LoVo (cell line): ENCODE measurements at regions not wholly inside any gene's neighbourhood (a gene's known extent, or its start where the extent isn't known, plus 50 kb on each side); places are given as distances from the start of the nearest gene placed in this dataset.
A peak's percentile ranks its signal among the peaks of the same experiment; 100 is the strongest.
"Not testable (repeated sequence)": the region's sequence is repeated elsewhere in the genome, so short reads cannot be mapped to it uniquely, and the experiment has no call there.

ENCODE experiments used
- DNase-seq: peaks from one replicate; pipeline ENCODE4 v3.0.0-alpha.2; 2016; ENCODE audit warnings: low spot score

GRCh38 chr17:64800987-64801386, 118.3 kb downstream of the LRRC37A3 start:
- not testable (repeated sequence) for DNase-seq

DNA sequence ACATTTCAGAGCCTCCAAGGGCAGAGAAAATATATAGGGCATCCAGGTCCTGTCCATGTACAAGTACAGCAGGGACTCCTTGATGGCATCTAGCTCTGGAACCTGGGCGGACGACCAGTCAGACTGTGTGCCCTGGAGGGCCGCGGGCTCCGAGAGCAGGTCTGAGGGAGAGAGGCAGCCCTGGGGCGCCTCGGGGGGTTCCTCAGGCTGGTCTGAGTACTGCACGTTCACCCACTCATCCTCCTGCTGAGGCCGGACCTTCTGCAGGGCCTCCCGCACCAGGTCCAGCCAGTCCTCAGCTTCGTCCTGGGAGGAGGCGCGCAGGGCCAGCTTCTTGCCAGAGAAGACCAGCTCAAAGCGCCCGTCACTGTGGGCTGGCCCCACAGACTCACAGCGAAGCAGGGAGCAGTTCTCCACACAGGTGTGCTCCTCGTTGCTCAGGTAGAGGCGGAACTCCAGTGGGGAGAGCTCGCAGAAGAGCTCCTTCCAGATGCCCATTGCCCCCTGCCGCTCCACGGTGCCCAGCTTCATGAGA, 118.8 kb downstream of the LRRC37A3 start:
- not testable (repeated sequence) for DNase-seq

DNA sequence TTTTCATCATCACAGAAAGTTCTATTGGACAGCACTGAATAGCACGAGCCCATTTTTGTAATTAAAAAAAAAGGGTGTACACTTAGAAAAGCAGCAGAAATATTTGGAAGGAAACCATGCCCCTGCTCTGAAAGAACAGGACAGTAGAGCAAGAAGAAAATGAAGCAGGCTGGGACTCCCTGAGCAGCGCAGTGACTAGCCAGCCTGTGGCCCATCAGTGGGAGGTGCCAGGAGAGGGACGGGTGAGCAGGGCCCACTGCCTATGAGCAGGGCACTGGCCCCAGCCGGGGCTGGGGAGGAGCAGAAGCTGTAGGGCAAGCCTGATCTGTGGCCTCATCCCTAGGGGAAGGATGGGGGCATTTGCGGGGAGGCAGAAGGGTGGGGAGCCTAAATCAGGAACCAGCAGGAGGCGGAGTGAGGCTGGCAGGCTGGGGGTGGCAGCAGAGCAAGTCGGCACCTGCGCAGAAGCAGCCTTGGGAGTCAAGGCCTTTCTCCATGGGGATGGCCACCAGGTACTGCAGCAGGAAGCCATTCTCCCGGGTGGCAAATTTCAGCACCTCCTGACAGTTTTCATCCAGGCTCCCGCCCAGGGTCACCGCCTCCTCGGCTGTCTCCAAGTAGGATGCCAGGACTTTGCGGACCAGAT, 119.6 kb downstream of the LRRC37A3 start:
- DNase-seq: not testable (repeated sequence)

DNA sequence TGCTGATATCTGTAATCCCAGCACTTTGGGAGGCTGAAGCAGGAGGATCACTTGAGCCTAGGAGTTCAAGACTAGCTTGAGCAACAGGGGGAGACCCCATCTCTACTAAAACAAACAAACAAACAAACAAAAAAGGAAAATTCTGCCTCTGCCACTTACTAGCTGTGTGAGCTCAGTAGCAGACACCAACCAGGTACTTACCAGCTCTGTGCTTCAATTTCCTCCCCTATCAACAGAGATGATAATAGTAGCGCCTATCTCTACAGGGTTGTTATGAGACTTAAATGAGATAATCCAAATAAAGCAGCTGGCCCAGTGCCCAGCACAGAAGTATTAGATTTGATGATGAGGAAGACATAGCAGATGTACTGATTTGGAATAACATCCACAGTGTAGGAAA, 120.3 kb downstream of the LRRC37A3 start:
- DNase-seq: not testable (repeated sequence)

GRCh38 chr17:64798489-64798790, 120.8 kb downstream of the LRRC37A3 start:
- not testable (repeated sequence) for DNase-seq

DNA sequence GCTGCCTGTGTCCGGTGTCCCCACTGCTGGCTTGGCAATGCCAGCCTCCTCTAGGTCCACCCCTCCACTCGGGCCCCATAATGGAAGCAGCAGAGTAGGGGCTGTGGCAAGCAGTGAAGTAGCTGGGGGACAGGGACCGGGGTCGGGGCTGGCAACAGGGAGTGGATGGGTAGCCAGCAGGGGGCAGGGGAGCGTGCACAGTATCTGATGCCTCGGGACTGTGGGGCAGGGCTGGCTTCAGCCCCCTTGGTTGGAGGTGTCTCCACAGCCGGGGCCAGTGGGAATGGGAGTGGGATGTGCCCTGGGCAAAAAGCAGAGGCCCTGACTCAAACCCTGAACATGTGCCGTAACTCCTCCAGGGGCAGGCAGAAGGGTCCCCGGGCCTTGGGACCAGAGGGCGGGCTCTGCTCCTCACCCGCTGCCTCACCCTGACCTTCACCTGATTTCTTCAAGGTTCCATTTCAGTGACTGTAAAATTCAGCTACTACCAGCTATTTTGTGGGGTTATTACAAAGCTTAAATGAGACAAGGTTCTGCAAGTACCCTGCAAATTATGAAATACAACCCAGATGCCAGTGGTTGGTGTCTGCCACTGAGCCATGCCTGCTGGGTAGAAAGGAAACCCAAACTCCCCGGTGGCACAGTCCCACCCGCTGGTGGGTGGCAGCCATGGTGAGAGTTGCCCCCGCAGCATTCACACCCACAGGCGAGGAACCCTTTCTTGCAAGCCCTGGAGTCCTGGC, 121.4 kb downstream of the LRRC37A3 start:
- DNase-seq: not testable (repeated sequence)

DNA sequence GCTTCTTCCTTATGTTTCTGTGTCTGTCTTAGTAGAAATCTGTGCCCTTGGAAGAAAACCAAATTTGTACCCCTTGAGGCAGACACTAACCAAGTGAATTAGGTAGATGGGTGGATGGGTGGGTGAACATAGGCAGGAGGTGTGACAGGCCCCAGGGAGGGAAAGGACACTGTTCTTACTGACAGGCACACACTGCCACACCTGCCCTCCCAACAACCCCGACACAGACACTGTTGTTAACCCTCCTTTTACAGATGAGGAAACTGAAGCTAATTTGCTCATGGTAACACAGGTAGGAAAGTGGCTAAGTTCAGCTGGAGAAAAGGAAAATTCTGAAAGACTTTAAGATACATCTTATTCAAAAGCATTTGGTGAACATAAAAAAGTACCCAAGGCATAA, 123.9 kb downstream of the LRRC37A3 start:
- DNase-seq: not testable (repeated sequence)

GRCh38 chr17:64794548-64795274, 124.6 kb downstream of the LRRC37A3 start:
- DNase-seq: peak; percentile 57

- not testable (repeated sequence) for DNase-seq
Observed at GRCh38 chr17:64794113-64794512, 125.2 kb downstream of the LRRC37A3 start.

DNA sequence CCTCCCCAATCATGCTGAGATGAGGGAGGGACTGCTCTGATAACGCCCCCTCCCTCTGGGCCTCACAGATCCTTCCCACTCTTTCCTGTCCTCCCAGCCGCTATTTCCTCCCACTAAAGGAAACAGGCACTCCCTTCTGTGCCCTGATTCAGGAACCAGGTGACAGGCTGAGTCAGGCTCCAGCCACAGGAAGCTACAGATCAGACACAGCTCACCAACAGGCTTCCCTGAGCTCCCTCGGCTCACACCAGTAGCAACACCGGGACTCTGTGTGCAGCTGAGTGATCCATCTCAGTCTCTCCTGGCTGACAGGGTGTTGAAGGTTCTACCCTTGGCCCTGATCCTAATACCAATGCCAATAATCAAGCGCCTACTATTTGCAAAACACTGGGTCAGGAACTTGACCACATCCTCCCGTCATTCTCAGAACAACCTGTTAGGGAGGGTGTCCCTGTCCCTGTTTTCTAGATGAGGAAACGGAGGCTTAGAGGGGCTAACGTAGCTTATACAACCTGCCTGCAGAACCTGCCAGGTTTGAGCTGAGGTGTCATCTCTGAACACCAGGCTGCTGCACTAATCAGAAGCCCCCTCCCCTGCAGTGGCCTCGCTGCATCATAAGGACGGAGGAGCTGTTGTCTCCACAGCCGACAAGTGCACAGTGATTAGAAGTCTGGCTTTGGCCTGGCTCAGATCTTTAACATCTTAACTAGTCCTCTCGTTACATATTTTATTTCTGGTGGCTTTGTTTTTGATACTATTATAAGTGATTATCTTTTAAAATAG, 126.3 kb downstream of the LRRC37A3 start:
- not testable (repeated sequence) for DNase-seq

- DNase-seq: not testable (repeated sequence)
Observed at GRCh38 chr17:64792276-64792675, 127.0 kb downstream of the LRRC37A3 start.

GRCh38 chr17:64791691-64792090, 127.6 kb downstream of the LRRC37A3 start:
- DNase-seq: not testable (repeated sequence)

DNA sequence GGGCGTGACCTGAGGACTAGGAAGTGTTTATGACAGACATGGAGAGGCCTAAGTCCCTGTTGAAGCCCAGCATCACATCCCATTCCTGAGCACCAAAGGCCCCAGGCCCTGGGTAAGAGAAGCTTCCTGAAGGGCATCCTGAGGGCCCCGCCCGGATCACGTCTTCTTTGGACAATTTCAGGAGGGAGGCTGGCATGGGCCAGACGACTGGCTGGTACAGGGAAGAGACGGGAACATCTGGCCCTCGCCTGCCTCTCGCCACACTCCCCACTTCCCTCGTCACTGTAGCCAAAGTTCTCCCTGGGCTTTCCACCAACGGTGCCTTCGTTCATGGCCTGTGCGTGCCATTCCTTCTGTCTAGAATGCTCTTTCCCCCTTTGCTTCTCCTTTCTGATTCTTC, 128.1 kb downstream of the LRRC37A3 start:
- DNase-seq: not testable (repeated sequence)

GRCh38 chr17:64790690-64791089, 128.6 kb upstream of the SMURF2 start:
- DNase-seq: not testable (repeated sequence)

GRCh38 chr17:64790193-64790592, 128.1 kb upstream of the SMURF2 start:
- not testable (repeated sequence) for DNase-seq

- DNase-seq: not testable (repeated sequence)
Observed at GRCh38 chr17:64789061-64789445, 126.9 kb upstream of the SMURF2 start.

GRCh38 chr17:64788286-64789060, 126.4 kb upstream of the SMURF2 start:
- no peak for DNase-seq

GRCh38 chr17:64787921-64788271, 125.8 kb upstream of the SMURF2 start:
- DNase-seq: no peak

- DNase-seq: peak; percentile 49
Observed at GRCh38 chr17:64787255-64787920, 125.3 kb upstream of the SMURF2 start.

DNA sequence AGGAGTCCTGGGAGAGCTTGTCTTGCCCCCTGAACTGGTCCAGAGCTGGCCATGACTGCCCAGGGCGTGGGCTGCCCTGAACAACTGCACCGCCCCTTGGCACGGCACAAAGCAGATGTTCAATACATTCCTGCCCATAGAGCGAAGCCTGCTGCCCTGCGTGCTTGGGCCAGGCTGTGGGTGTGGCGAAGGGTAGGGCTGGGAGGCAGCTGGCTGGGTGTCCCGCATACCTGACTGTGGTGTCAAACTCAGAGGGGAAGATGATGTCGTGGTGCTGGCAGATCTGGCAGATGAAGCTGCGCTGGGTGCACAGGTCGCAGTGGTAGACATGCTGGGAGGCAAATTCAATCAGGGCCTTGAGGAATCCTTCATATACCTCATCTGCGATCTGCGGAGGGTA, 124.2 kb upstream of the SMURF2 start:
- peak; percentile 59 for DNase-seq

GRCh38 chr17:64785011-64785421, 122.9 kb upstream of the SMURF2 start:
- no peak for DNase-seq
